Daoy (cell line): ENCODE measurements at regions not wholly inside any gene's neighbourhood (a gene's known extent, or its start where the extent isn't known, plus 50 kb on each side); places are given as distances from the start of the nearest gene placed in this dataset.
A peak's percentile ranks its signal among the peaks of the same experiment; 100 is the strongest.
"Not testable (repeated sequence)": the region's sequence is repeated elsewhere in the genome, so short reads cannot be mapped to it uniquely, and the experiment has no call there.

Experiments used
- DNase-seq: peaks from one replicate; pipeline ENCODE4 v3.0.0-alpha.2; 2015; ENCODE audit warnings: low read depth

GRCh38 chr10:93127642-93128215 is 54.0 kb downstream of the CYP26A1 start:
- DNase-seq = not testable (repeated sequence)

DNA sequence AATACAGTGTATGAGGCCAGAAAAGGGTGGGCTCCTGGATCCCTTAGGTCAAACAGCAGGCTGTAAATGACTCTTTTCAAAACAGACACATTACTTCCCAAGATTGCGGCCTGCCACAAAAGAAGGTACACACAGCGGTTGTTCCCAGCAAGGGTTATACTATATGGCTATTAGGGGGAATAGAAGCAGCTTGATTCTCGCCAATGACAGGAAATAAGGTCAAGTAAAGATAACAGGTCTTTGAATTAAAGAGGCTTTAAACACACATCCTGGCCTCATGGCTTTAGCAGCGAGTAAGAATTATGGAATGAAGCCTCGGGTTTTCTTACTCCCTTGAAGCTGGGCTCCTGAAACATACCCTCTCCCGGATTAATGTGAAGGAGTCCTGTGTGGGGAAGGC is 58.3 kb downstream of the CYP26A1 start:
- no peak for DNase-seq

- DNase-seq = no peak
Observed at GRCh38 chr10:93138113-93138870, 64.6 kb downstream of the CYP26A1 start.

DNA sequence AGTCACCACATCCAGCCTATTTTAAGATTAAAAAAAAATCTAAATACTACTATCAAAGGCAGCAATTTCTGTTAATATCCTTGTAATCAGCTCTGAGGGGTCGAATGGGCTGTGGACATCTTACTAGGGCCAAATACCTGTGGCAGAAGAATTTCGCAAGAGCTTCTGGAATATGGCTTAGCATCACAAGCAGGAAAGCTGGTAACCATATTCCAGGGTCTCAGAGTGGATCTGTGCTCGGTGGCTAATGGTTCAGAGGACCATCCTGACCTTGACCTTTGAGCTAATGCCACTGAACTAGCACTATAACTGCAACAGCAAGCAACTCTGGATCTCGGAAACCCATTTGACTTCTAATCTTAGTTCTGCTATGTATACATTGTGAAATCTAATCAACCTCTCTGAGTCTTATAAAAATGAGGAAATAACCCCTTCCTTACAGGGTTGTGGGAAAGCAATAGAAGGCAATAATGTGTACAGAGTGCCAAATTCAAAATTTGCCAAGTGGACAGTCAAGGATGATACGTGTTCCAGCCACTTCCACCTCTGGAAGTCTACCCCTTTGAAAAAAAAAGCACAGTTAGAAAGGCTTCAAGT is 65.5 kb downstream of the CYP26A1 start:
- DNase-seq = no peak

DNA sequence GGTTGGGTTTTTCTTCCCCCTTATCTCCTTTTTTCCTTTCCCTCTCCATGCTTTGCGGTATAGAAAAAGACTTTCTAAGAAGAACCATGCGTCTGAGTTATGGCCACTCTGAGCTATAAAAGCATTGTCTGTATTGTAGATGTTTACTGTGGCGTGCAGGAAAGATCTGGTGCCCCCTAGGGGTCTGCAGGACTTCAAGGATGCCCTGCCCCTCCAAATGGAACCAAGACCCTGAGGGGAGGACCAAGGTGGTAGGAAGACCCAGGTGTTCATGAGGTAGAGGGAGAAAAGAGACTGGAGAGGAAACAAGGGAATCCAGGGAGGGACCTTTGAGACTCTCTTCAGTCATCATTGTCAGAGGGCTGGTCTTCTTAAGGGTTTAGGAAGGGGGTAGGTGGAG is 68.8 kb downstream of the CYP26A1 start:
- no peak for DNase-seq

DNA sequence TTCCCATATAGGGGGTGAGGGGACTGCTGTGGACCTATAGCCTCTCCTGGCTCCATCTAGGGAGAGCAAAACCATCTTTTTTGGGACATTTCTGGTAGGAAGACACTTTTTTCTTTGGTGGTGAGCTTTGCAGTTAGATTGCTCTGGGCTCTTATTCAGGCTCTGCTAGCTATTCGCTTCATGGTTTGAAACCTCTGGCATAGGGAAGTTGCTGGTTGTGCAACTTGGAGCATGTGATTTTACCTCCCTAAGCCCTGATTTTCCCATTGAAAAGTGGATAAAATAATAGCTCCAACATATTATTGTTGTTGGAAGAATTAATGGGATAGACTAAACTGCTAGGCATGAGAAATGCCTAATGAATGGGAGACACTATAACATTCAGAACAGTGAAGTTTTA is 69.6 kb downstream of the CYP26A1 start:
- DNase-seq = no peak

DNA sequence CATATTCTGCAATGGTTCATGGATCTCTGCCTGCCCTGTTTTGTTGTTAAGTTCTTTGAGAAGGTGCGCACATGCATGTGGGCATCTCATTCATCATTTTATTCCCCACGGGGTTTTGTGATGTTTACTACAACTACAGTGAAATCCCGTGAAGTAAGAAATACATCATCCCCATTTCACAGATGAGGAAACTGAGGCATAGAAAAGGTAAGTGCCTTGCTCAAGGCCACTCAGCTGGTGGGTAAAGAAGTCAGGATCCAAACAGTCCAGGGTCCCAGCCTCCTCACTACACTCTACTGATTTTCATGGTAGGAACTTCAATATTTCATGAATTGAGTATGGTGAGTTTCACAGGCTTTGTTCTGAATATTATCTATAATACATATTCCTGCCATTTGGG is 72.6 kb downstream of the CYP26A1 start:
- DNase-seq = no peak

GRCh38 chr10:93147281-93147680 is 73.6 kb downstream of the CYP26A1 start:
- DNase-seq = no peak

GRCh38 chr10:93148476-93148875 is 74.8 kb downstream of the CYP26A1 start:
- no peak for DNase-seq

- no peak for DNase-seq
Observed at GRCh38 chr10:93149761-93150160, 76.1 kb downstream of the CYP26A1 start.

DNA sequence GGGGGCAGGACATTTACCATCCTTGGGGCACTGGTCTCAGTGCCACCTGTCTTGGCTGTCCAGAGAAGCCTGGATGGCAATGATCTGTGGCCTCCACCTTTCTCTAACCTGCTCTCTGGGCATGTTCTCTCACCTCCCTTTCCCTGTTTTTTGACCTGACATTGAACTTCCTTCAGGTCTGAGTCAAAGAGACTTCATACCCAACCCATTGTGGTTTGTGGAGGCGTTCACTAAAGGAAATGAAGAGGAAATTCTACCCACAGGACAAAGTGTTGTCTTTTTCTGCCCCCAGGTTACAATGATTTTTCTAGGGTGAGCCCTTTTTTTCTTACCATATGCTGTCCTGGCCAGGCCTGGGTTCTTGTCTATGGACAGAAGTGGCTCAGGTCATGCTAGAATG is 76.6 kb downstream of the CYP26A1 start:
- peak; percentile 17 for DNase-seq

DNA sequence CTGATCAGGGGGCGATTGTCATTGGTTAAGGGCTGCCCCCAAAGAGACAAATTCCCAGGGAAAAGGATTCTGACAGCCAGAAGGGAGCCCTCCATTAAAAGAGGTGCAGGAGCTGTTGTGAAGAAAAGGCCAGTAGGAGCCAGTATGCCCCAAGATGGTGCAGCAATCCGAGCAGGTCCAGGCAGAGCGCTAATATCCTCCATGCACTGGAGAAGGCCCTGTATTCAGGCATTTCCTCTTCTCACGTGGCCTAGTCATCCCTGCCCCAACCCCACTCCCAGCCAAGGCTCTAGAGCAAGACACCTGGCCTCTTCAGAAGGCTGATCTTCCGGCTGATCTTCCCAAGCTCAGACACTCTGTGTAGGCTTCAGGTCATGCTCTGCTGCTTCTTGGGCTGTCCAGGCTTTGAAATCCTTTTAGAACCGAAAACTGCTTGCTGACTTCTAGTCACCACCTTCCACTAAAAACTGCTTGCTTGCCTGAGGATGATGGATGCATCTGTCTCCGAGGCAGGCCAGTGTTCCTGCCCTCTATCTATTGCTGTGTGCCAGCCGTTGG is 77.4 kb downstream of the CYP26A1 start:
- DNase-seq = no peak

DNA sequence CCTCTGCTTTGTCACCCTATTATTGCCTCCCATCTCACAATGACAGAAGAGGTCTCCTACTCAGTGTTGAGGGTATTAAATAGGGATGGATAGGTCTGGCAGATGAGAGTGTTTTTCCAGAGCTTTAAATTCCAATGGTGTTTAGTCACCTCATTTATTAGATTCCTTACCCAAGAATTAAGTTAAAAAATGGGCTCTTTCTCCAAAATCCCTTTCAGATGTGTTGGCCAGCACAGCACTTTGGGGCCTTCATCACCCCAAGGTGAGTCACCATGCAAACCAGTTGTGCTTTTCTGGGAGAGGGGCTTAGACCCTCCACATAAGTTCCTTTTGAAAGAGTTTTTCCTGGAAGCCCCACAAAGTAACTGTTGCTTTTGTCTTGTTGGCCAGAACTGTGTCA is 78.4 kb downstream of the CYP26A1 start:
- DNase-seq = no peak

DNA sequence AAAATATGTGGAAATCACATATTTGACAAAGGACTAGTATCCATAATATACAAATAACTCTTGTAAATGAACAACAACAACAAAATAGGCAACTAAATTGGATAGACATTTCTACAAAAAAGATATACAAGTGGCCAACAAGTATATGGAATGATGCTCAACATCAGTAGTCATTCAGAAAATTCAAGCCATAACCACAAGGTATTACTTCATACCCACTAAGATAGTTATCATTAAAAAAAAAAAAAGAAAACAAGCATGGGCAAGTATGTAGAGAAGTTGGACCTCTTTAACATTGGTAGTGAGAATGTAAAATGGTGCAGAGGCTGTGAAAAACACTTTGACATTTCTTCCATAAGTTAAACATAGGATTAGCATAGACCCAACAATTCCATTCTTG is 80.8 kb downstream of the CYP26A1 start:
- DNase-seq = no peak

- no peak for DNase-seq
Observed at GRCh38 chr10:93160140-93160539, 86.4 kb downstream of the CYP26A1 start.

DNA sequence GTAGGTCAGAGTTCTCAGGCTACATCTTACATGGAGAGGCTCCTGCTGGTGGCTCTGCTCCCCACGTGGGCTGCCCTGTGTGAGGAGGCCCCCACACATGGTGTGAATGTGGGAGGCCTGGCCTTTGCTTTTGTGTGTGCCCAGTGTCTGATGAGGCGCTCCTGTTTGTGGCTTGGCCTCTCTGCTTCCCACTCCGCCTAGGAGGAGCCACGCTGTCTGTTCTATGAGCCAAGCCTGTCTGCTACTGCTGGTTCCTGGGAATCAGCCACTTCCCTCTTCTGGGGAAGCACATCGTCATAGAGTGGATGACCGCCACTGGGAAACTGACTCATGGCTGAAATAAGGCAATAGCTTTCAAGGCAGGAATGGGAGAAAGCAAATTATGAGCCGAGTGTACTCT is 87.1 kb downstream of the CYP26A1 start:
- DNase-seq = peak; percentile 65

DNA sequence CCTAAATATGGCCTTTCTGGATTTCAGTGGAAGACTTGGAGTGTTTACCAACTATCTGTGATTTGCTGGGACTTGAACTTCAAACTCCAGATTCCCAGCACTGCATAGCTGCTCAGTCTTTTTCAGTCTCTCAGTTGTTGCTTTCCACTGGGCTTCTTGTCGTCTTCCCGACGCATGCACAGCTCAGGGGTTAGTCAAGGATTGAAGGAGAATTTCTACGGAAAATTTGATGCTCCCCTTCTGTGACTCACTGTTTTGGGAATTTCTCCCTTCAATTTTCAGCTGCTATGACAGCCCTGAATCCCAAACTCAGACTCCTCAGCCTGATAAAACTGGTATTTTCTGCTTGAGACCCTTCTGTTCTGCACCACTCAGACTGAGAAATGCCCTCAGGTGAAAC is 91.7 kb downstream of the CYP26A1 start:
- DNase-seq = no peak

- no peak for DNase-seq
Observed at GRCh38 chr10:93166134-93166533, 92.4 kb downstream of the CYP26A1 start.

GRCh38 chr10:93171837-93172236 is 98.1 kb downstream of the CYP26A1 start:
- no peak for DNase-seq

GRCh38 chr10:93173967-93174845 is 100.5 kb downstream of the CYP26A1 start:
- no peak for DNase-seq

DNA sequence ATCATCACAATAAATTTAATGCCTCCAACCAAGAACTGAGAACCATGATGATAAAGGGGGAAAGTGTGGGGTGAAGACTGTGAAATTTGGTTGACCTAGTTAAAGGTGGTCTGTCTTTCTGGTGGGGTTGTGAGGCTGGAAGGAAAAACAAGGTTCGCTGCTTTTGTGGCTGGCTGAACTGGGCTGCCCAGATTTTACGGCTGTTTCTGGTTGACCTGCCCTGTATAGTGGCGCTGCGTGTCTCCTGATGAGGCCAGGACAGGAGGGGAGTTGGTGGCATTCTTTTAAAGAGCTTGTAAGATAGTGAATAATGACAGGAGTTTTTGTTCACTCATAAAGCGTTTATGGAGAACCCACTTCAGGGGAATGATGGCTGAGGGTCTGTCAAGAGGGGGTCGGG is 101.8 kb downstream of the CYP26A1 start:
- DNase-seq = no peak

DNA sequence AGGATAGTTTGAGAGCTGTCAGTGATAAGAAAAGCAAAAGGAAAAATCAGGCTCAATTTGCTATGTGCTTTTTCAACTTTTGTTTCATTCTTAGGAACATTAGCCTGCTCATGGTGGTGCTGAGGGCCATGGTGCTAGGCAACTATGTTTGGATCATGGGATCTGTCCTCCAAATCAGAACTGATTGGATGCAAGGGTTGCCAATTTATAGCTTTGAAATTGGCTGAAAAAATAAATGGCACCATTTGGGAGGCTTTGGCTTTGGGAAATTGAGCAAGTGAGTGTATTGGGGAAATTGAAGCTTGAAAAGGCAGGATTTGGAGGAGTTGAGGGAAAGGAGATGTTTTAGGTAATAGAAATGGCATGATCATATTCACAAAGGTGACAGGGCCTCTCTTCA is 103.8 kb downstream of the CYP26A1 start:
- no peak for DNase-seq
